PC-9 (cell line): ENCODE measurements at regions not wholly inside any gene's neighbourhood (a gene's known extent, or its start where the extent isn't known, plus 50 kb on each side); places are given as distances from the start of the nearest gene placed in this dataset.

Experiments used
- BruUV-seq: library from RNA; stranded (reverse); fragments of 400-500 nt; replicated peaks from 2 replicates; lab custom pipeline; 2021; lab: Mats Ljungman, UMichigan
- CTCF ChIA-PET: fragments of 300-600 bp; sonication (Branson Sonifier 250); formaldehyde crosslinking; loops from one replicate; lab custom pipeline; 2022; ENCODE audit warnings: antibody characterized with exemption; lab: Charles Lee
- POLR2A ChIA-PET: fragments of 300-600 bp; sonication (Branson Sonifier 250); formaldehyde crosslinking; loops from one replicate; lab custom pipeline; 2022; ENCODE audit warnings: antibody characterized with exemption; ENCODE audit not compliant: unreplicated experiment; lab: Charles Lee
- DNase-seq, 2 experiments: peaks; one replicate each; pipeline versions ENCODE4 v3.0.0 to v3.0.0-alpha.2; 2015 to 2022; ENCODE audit warnings: mixed read lengths in 1 of 2
- H2AFZ ChIP-seq: fragments of 200-600 bp; sonication (generic); 2 replicates; pipeline ENCODE4 v1.8.1; 2017; ENCODE audit warnings: antibody characterized with exemption
- H3F3A ChIP-seq: fragments of 200-600 bp; sonication (generic); 2 replicates; pipeline ENCODE4 v1.8.1; 2017; ENCODE audit warnings: antibody characterized with exemption, mild to moderate bottlenecking, low read depth; ENCODE audit not compliant: insufficient read depth
- H3K27ac ChIP-seq: fragments of 200-600 bp; sonication (generic); 2 replicates; pipeline ENCODE4 v1.6.1; 2016; ENCODE audit warnings: mixed run types
- H3K27me3 ChIP-seq: fragments of 200-600 bp; sonication (generic); 2 replicates; pipeline ENCODE4 v1.6.1; 2016; ENCODE audit warnings: low read depth, mixed run types; ENCODE audit not compliant: insufficient read depth
- H3K36me3 ChIP-seq: fragments of 200-600 bp; sonication (generic); 2 replicates; pipeline ENCODE4 v1.6.1; 2016; ENCODE audit warnings: low read depth, mixed run types
- H3K4me1 ChIP-seq: fragments of 200-600 bp; sonication (generic); replicated peaks from 2 replicates; pipeline ENCODE4 v1.6.1; 2016; ENCODE audit warnings: mixed run types; ENCODE audit not compliant: insufficient read depth
- H3K4me2 ChIP-seq: fragments of 200-600 bp; sonication (generic); 2 replicates; pipeline ENCODE4 v1.6.1; 2017; ENCODE audit warnings: mixed run types
- H3K4me3 ChIP-seq: fragments of 200-600 bp; sonication (generic); 2 replicates; pipeline ENCODE4 v1.6.1; 2016; ENCODE audit warnings: mixed run types
- H3K79me2 ChIP-seq: fragments of 200-600 bp; sonication (generic); 2 replicates; pipeline ENCODE4 v1.6.1; 2017; ENCODE audit warnings: low read depth, mixed run types
- H3K9me2 ChIP-seq: fragments of 200-600 bp; sonication (generic); 2 replicates; pipeline ENCODE4 v1.8.1; 2017; ENCODE audit warnings: mild to moderate bottlenecking; ENCODE audit not compliant: insufficient read depth
- H3K9me3 ChIP-seq: fragments of 200-600 bp; sonication (generic); 2 replicates; pipeline ENCODE4 v1.8.1; 2016; ENCODE audit warnings: low read depth; ENCODE audit not compliant: insufficient read depth
- H4K20me1 ChIP-seq: fragments of 200-600 bp; sonication (generic); 2 replicates; pipeline ENCODE4 v1.8.1; 2017; ENCODE audit not compliant: insufficient read depth
- CTCF ChIP-seq: fragments of 200-600 bp; sonication (generic); conservative IDR thresholded peaks from 2 replicates; pipeline ENCODE4 v1.6.1; 2017; ENCODE audit warnings: mixed run types, antibody characterized with exemption, mild to moderate bottlenecking, moderate library complexity
- EZH2 ChIP-seq: fragments of 200-600 bp; sonication (generic); IDR thresholded peaks from 2 replicates; pipeline ENCODE4 v1.8.0; 2017; ENCODE audit warnings: antibody characterized with exemption, low read depth
- intact Hi-C: fragments of 100-400 bp; cut with micrococcal nuclease; formaldehyde crosslinking; loops from one replicate; pipeline ENCODE4 v1.10.0; 2022; ENCODE audit not compliant: unreplicated experiment

- peaks cover 24% of the 10 kb centered on the region for H3K4me1 ChIP-seq
- CTCF ChIA-PET: interaction anchor here (0.7 kb wide), 1 partner anchor 690 kb away, joined by 3 read pairs; no protein-coding TSS in a partner anchor
- H3K9me3 ChIP-seq: peaks cover 3% of the 10 kb centered on the region; the same call in 1 of the 2 replicates
- intact Hi-C loops: no loop called here
- H3K79me2 ChIP-seq: no peaks in the 10 kb centered on the region
- TF ChIP-seq CTCF (no peak), EZH2 (no peak)
- DNase-seq: no peak
- BruUV-seq: no TSS peak
- no peak overlapping the region for H2AFZ ChIP-seq
- no peak overlapping the region for H3K27ac ChIP-seq
- H4K20me1 ChIP-seq: no peaks in the 10 kb centered on the region
- H3K4me3 ChIP-seq: no peak overlapping the region
- no peaks in the 10 kb centered on the region for H3K36me3 ChIP-seq
- H3K9me2 ChIP-seq: no peaks in the 10 kb centered on the region
- POLR2A ChIA-PET: interaction anchor here (0.6 kb wide), 1 partner anchor 36 kb away, joined by 5 read pairs; no protein-coding TSS in a partner anchor
- H3K4me2 ChIP-seq: no peak overlapping the region
- H3K27me3 ChIP-seq: no peaks in the 10 kb centered on the region
- peaks cover 6% of the 10 kb centered on the region; the same call in 1 of the 2 replicates for H3F3A ChIP-seq
Observed at GRCh38 chr3:99543796-99544195, 94.6 kb upstream of the COL8A1 start.

- Histone ChIP-seq H4K20me1 (no peaks in the 10 kb centered on the region), H3F3A (peaks cover 6% of the 10 kb centered on the region; the same call in 1 of the 2 replicates), H3K27ac (no peak overlapping the region), H3K4me2 (peak overlapping the region; percentile 3; the same call in 1 of the 2 replicates), H3K9me2 (no peaks in the 10 kb centered on the region), H3K4me3 (no peak overlapping the region), H3K27me3 (no peaks in the 10 kb centered on the region), H3K9me3 (peaks cover 3% of the 10 kb centered on the region; the same call in 1 of the 2 replicates), H3K79me2 (no peaks in the 10 kb centered on the region), H3K4me1 (peaks cover 18% of the 10 kb centered on the region), H3K36me3 (no peaks in the 10 kb centered on the region), H2AFZ (peak overlapping the region; percentile 16; the same call in 1 of the 2 replicates)
- BruUV-seq: no TSS peak
- intact Hi-C loops: no loop called here
- no peak for TF ChIP-seq CTCF
- no peak for TF ChIP-seq EZH2
- CTCF ChIA-PET: no interaction called here
- peak; percentile 28 to 63 for DNase-seq
- POLR2A ChIA-PET: no interaction called here
Observed at GRCh38 chr3:99542767-99543518, 95.5 kb upstream of the COL8A1 start.

DNA sequence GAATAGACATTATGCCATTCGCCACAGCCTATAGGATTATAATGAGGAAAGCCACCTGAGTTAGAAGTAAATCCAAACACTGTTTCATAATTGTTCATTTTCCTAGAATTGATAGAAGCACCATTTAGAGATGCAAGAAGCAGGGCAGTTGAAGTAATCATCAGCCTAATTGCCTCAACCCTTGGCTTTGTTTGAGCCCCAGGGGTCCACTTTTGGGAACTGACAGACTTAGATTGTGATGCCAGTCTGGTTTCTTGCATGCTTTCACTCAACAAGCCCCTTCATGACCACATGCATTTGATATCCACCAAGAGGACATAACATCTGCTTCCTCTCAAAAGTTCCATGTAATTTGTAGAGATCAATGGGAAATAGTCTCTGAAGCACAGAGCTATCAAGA lies 97.2 kb upstream of the COL8A1 start:
- CTCF ChIA-PET: no interaction called here
- POLR2A ChIA-PET: no interaction called here
- no peaks in the 10 kb centered on the region for H3K36me3 ChIP-seq
- H3K4me3 ChIP-seq: no peak overlapping the region
- no peaks in the 10 kb centered on the region for H3K79me2 ChIP-seq
- DNase-seq: no peak
- H3F3A ChIP-seq: peaks cover 6% of the 10 kb centered on the region; the same call in 1 of the 2 replicates
- intact Hi-C loops: no loop called here
- TF ChIP-seq EZH2: no peak
- no peak for TF ChIP-seq CTCF
- no TSS peak for BruUV-seq
- H3K9me3 ChIP-seq: peaks cover 3% of the 10 kb centered on the region; the same call in 1 of the 2 replicates
- no peaks in the 10 kb centered on the region for H3K9me2 ChIP-seq
- no peak overlapping the region for H3K27ac ChIP-seq
- H2AFZ ChIP-seq: no peak overlapping the region
- no peaks in the 10 kb centered on the region for H4K20me1 ChIP-seq
- H3K4me2 ChIP-seq: no peak overlapping the region
- no peaks in the 10 kb centered on the region for H3K27me3 ChIP-seq
- H3K4me1 ChIP-seq: peaks cover 28% of the 10 kb centered on the region
